NCI-H146 treated with DMSO at 0.1 percent for 48 hours (cell line): ENCODE measurements at regions not wholly inside any gene's neighbourhood (a gene's known extent, or its start where the extent isn't known, plus 50 kb on each side); places are given as distances from the start of the nearest gene placed in this dataset.
"Not testable (repeated sequence)": the region's sequence is repeated elsewhere in the genome, so short reads cannot be mapped to it uniquely, and the experiment has no call there.

ENCODE experiments used
- DNase-seq: peaks from one replicate; lab custom pipeline; 2025; ENCODE audit not compliant: unreplicated experiment; lab: John Stamatoyannopoulos, UW

GRCh38 chr20:30484009-30484748, 773.3 kb upstream of the DEFB115 start:
- DNase-seq = no peak

- DNase-seq = no peak
Measured at GRCh38 chr20:30484749-30485070, 772.8 kb upstream of the DEFB115 start.

- no peak for DNase-seq
Measured at GRCh38 chr20:30485331-30486102, 771.9 kb upstream of the DEFB115 start.

GRCh38 chr20:30486103-30486478, 771.4 kb upstream of the DEFB115 start:
- no peak for DNase-seq

GRCh38 chr20:30487461-30487860, 770.0 kb upstream of the DEFB115 start:
- not testable (repeated sequence) for DNase-seq

- no peak for DNase-seq
Measured at GRCh38 chr20:30487947-30488926, 769.2 kb upstream of the DEFB115 start.

- DNase-seq = no peak
Measured at GRCh38 chr20:30488941-30489613, 768.4 kb upstream of the DEFB115 start.

- no peak for DNase-seq
Measured at GRCh38 chr20:30489614-30490003, 767.9 kb upstream of the DEFB115 start.

GRCh38 chr20:30491016-30491415, 766.4 kb upstream of the DEFB115 start:
- no peak for DNase-seq

- not testable (repeated sequence) for DNase-seq
Measured at GRCh38 chr20:30496656-30497055, 760.8 kb upstream of the DEFB115 start.

- DNase-seq = not testable (repeated sequence)
Measured at GRCh38 chr20:30497191-30497590, 760.3 kb upstream of the DEFB115 start.

GRCh38 chr20:30499123-30499522, 758.3 kb upstream of the DEFB115 start:
- DNase-seq = no peak

- not testable (repeated sequence) for DNase-seq
Measured at GRCh38 chr20:30499716-30500446, 757.6 kb upstream of the DEFB115 start.

GRCh38 chr20:30500447-30500820, 757.0 kb upstream of the DEFB115 start:
- not testable (repeated sequence) for DNase-seq

- DNase-seq = no peak
Measured at GRCh38 chr20:30500829-30501440, 756.5 kb upstream of the DEFB115 start.

- DNase-seq = no peak
Measured at GRCh38 chr20:30502670-30503069, 754.8 kb upstream of the DEFB115 start.

- DNase-seq = not testable (repeated sequence)
Measured at GRCh38 chr20:30503204-30503603, 754.3 kb upstream of the DEFB115 start.

GRCh38 chr20:30503992-30504570, 753.4 kb upstream of the DEFB115 start:
- DNase-seq = no peak

GRCh38 chr20:30505566-30505965, 751.9 kb upstream of the DEFB115 start:
- no peak for DNase-seq
